Peyer's patch (tissue), 4 donors: ENCODE measurements at regions not wholly inside any gene's neighbourhood (a gene's known extent, or its start where the extent isn't known, plus 50 kb on each side); places are given as distances from the start of the nearest gene placed in this dataset.
A peak's percentile ranks its signal among the peaks of the same experiment; 100 is the strongest.

ENCODE experiments used
- DNase-seq, 3 donors: peaks; one replicate each; pipeline ENCODE4 v3.0.0-alpha.2; 2017 to 2019
- H3K27ac ChIP-seq, 4 donors: fragments of 200-600 bp; sonication (generic); one replicate each; pipeline ENCODE4 v1.5.1; 2016 to 2019
- H3K27me3 ChIP-seq, 2 donors: fragments of 200-600 bp; sonication (generic); one replicate each; pipeline ENCODE4 v1.5.1; 2019
- H3K36me3 ChIP-seq, 3 donors: fragments of 200-600 bp; sonication (generic); one replicate each; pipeline ENCODE4 v1.5.1; 2016 to 2019
- H3K4me1 ChIP-seq, 4 donors: fragments of 200-600 bp; sonication (generic); one replicate each; pipeline ENCODE4 v1.5.1; 2016 to 2019
- H3K4me3 ChIP-seq, 4 donors: fragments of 200-600 bp; sonication (generic); 1 replicate in 3 of 4; 2 replicates in 1 of 4; pipeline ENCODE4 v1.5.1; 2016 to 2019; ENCODE audit warnings: mild to moderate bottlenecking in 1 of 4
- H3K9me3 ChIP-seq, 4 donors: fragments of 200-600 bp; sonication (generic); one replicate each; pipeline ENCODE4 v1.5.1; 2016 to 2019; ENCODE audit warnings: mild to moderate bottlenecking in 1 of 4
- POLR2A ChIP-seq, 2 donors: fragments of 450-650 bp; IDR thresholded peaks; one replicate each; pipeline ENCODE4 v1.5.1; 2017; ENCODE audit warnings: antibody characterized with exemption in 2 of 2, mild to moderate bottlenecking in 2 of 2, moderate library complexity in 2 of 2
- TF ChIP-seq, protein P1 (sequence below), 6 experiments: fragments of 450-650 bp in 4 of 6; fragments of 200-600 bp in 2 of 6; sonication (generic) in 1 of 6; IDR thresholded peaks; one replicate each; pipeline ENCODE4 v1.5.1; 2017 to 2019; ENCODE audit warnings: antibody characterized with exemption in 6 of 6, mild to moderate bottlenecking in 3 of 6, moderate library complexity in 1 of 6

GRCh38 chr9:118162716-118163115, 458.5 kb downstream of the TLR4 start:
- H3K4me3 ChIP-seq, result no peak overlapping the region
- H3K4me1 ChIP-seq, result no peaks in the 10 kb centered on the region
- H3K27me3 ChIP-seq, result no peaks in the 10 kb centered on the region
- TF ChIP-seq, protein P1, sequence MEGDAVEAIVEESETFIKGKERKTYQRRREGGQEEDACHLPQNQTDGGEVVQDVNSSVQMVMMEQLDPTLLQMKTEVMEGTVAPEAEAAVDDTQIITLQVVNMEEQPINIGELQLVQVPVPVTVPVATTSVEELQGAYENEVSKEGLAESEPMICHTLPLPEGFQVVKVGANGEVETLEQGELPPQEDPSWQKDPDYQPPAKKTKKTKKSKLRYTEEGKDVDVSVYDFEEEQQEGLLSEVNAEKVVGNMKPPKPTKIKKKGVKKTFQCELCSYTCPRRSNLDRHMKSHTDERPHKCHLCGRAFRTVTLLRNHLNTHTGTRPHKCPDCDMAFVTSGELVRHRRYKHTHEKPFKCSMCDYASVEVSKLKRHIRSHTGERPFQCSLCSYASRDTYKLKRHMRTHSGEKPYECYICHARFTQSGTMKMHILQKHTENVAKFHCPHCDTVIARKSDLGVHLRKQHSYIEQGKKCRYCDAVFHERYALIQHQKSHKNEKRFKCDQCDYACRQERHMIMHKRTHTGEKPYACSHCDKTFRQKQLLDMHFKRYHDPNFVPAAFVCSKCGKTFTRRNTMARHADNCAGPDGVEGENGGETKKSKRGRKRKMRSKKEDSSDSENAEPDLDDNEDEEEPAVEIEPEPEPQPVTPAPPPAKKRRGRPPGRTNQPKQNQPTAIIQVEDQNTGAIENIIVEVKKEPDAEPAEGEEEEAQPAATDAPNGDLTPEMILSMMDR (IDR thresholded peaks at IDR 0.05), result no peak
- TF ChIP-seq POLR2A (IDR thresholded peaks at IDR 0.05), result no peak
- no peaks in the 10 kb centered on the region for H3K36me3 ChIP-seq
- H3K9me3 ChIP-seq, result no peaks in the 10 kb centered on the region
- DNase-seq, result no peak
- no peak overlapping the region for H3K27ac ChIP-seq

DNA sequence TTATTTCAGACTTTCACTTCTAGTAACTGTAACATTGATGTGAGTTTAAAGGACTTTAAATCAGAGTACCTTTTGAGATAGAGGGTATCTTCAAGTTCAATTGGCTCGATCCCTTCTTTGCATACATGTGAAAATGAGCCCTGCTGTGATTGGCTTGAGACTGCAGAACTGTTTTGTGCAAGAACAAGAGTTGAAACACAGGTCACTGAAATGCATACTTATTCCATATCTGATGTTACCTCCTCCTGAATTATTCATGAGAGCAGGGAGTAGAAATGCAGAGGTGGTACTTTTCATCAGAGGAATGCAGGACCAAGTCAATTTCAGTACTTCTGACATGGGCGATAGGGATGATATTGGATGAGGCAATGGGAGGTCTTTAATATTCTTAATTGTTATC, 459.5 kb downstream of the TLR4 start:
- H3K27me3 ChIP-seq, result no peaks in the 10 kb centered on the region
- H3K4me3 ChIP-seq, result no peak overlapping the region
- TF ChIP-seq, protein P1 (IDR thresholded peaks at IDR 0.05), result no peak
- H3K4me1 ChIP-seq, result no peaks in the 10 kb centered on the region
- no peaks in the 10 kb centered on the region for H3K9me3 ChIP-seq
- H3K27ac ChIP-seq, result no peak overlapping the region
- DNase-seq, result no peak
- H3K36me3 ChIP-seq, result no peaks in the 10 kb centered on the region

DNA sequence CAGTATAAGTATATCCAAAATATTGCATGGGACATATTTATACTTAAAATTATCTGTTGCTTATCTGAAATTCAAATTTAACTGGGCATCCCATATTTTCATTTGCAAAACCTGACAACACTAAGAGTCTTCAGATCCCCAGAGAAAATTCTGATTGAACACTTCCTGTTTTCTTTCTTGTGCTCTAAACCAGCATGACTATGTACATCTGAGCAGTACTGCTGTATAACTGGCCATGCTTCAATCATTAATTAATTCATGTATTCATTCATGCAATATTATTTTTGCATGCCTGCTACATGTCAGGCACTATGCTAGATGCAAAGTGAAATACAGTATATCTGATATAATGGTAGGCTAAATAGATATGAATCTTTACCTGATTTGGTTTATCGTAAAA, 461.2 kb downstream of the TLR4 start:
- Histone ChIP-seq H3K27me3 (no peaks in the 10 kb centered on the region), H3K9me3 (no peaks in the 10 kb centered on the region), H3K36me3 (no peaks in the 10 kb centered on the region), H3K4me3 (no peak overlapping the region), H3K27ac (no peak overlapping the region), H3K4me1 (no peaks in the 10 kb centered on the region)
- no peak for DNase-seq
- TF ChIP-seq, protein P1 (IDR thresholded peaks at IDR 0.05), result no peak
- no peak for TF ChIP-seq POLR2A (IDR thresholded peaks at IDR 0.05)

DNA sequence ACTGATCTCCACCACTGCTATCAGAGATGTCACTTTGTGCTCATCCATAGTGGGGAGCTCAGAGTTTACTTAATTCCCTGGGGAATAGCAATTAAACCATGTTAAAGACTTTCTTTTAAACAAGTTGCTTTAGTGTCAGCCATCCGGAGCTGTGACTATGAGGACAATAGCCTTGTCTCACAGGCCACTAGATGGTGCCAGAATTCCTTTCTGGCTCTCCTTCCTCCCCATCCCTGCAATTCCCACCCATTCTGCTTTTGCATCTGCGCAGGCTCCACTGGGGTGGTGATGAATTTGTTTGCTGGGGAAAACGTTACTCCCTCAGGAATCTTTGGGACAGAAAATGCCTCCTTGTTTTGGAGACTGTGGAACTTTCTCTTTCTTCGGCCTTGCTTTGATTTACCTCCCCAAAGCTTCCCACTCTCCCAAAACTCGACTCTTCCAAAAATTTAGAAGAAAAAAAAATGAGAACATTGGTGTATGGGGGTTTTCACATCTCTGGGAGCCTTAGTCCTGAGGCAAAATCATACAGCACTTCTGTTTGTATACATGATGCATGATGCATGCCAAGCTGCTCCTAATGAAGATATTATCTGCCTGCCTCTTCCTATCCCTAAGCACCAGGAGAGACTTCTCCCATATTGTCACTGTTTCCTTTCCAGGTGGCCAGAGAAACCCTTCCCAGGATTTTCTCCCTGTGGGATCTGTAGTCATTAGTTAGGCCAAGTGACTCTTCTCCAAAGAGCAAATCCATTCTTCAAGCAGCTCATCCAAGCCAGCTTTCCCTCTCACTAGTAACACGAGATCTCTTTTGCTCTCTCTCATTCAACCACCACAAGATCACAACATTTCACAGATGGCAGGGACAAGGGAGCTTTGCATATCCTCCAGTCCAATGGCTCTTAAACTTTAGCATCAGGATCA, 466.1 kb downstream of the TLR4 start:
- Histone ChIP-seq H3K27ac (no peak overlapping the region), H3K4me3 (no peak overlapping the region), H3K36me3 (no peaks in the 10 kb centered on the region), H3K4me1 (no peaks in the 10 kb centered on the region), H3K27me3 (no peaks in the 10 kb centered on the region), H3K9me3 (no peaks in the 10 kb centered on the region)
- TF ChIP-seq, protein P1 (IDR thresholded peaks at IDR 0.05), result peak in 4 of 6 experiments; percentile 31 to 65 (median 62)
- no peak for TF ChIP-seq POLR2A (IDR thresholded peaks at IDR 0.05)
- DNase-seq, result peak in 1 of 3 donors; percentile 50

GRCh38 chr9:118177241-118177640, 473.0 kb downstream of the TLR4 start:
- Histone ChIP-seq H3K4me1 (no peaks in the 10 kb centered on the region), H3K9me3 (no peaks in the 10 kb centered on the region), H3K4me3 (no peak overlapping the region), H3K36me3 (no peaks in the 10 kb centered on the region), H3K27me3 (no peaks in the 10 kb centered on the region), H3K27ac (no peak overlapping the region)
- TF ChIP-seq, protein P1 (IDR thresholded peaks at IDR 0.05), result no peak
- no peak for TF ChIP-seq POLR2A (IDR thresholded peaks at IDR 0.05)
- no peak for DNase-seq
